ENCODE measurements at regions not wholly inside any gene's neighbourhood (a gene's known extent, or its start where the extent isn't known, plus 50 kb on each side); places are given as distances from the start of the nearest gene placed in this dataset.

GRCh38 chr2:8242739-8243138 lies 439.1 kb upstream of the ID2 start:
- TF ChIP-seq, protein P1, sequence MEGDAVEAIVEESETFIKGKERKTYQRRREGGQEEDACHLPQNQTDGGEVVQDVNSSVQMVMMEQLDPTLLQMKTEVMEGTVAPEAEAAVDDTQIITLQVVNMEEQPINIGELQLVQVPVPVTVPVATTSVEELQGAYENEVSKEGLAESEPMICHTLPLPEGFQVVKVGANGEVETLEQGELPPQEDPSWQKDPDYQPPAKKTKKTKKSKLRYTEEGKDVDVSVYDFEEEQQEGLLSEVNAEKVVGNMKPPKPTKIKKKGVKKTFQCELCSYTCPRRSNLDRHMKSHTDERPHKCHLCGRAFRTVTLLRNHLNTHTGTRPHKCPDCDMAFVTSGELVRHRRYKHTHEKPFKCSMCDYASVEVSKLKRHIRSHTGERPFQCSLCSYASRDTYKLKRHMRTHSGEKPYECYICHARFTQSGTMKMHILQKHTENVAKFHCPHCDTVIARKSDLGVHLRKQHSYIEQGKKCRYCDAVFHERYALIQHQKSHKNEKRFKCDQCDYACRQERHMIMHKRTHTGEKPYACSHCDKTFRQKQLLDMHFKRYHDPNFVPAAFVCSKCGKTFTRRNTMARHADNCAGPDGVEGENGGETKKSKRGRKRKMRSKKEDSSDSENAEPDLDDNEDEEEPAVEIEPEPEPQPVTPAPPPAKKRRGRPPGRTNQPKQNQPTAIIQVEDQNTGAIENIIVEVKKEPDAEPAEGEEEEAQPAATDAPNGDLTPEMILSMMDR (conservative IDR thresholded peaks at IDR 0.05; ENCODE audit: low read depth, low read length): no peak
- H3K4me3 ChIP-seq (ENCODE audit: low read depth, low read length): no peak overlapping the region
- no peak for DNase-seq (ENCODE audit: low read depth)

GRCh38 chr2:8243748-8244400 lies 438.0 kb upstream of the ID2 start:
- no peak overlapping the region for H3K4me3 ChIP-seq (ENCODE audit: low read depth, low read length)
- TF ChIP-seq, protein P1 (conservative IDR thresholded peaks at IDR 0.05; ENCODE audit: low read depth, low read length): no peak
- DNase-seq (ENCODE audit: low read depth): no peak

DNA sequence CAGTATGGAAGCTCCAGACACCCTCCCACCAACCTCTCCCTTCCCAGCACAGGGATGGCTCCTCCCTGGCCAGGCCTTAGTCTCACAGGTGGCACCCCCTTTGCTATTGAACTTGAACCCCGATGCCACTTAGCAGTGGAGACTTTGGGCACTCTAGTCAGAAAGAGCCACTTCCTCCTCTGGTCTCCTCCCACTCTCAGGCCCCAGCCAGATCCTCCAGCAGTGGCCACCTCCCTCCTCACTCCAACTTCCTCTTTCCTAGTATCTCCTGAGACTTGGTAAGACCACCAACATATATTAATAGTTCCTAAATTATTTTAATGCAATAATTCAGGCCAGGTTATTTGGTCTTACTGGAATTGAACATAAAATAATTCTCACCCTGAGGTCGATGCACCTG lies 437.2 kb upstream of the ID2 start:
- TF ChIP-seq, protein P1 (conservative IDR thresholded peaks at IDR 0.05; ENCODE audit: low read depth, low read length): no peak
- no peak for DNase-seq (ENCODE audit: low read depth)
- H3K4me3 ChIP-seq (ENCODE audit: low read depth, low read length): no peak overlapping the region

DNA sequence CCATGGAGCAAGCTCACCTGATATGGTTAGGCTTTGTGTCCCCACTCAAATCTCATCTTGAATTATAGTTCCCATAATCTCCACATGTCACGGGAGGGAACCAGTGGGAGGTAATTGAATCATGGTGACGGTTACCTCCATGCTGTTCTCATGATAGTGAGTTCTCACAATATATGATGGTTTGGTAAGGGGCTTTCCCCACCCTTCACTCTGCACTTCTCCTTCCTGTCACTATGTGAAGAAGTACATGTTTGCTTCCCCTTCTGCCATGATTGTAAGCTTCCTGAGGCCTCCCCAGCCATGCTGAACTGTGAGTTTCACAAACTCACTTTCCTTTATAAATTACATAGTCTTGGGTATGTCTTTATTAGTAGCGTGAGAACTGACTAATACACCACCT lies 435.7 kb upstream of the ID2 start:
- no peak for DNase-seq (ENCODE audit: low read depth)
- no peak overlapping the region for H3K4me3 ChIP-seq (ENCODE audit: low read depth, low read length)
- TF ChIP-seq, protein P1 (conservative IDR thresholded peaks at IDR 0.05; ENCODE audit: low read depth, low read length): no peak

- TF ChIP-seq, protein P1 (conservative IDR thresholded peaks at IDR 0.05; ENCODE audit: low read depth, low read length): no peak
- no peak for DNase-seq (ENCODE audit: low read depth)
- no peak overlapping the region for H3K4me3 ChIP-seq (ENCODE audit: low read depth, low read length)
These were observed 433.8 kb upstream of the ID2 start for GRCh38 chr2:8247905-8248622.

- no peak for DNase-seq (ENCODE audit: low read depth)
- H3K4me3 ChIP-seq (ENCODE audit: low read depth, low read length): no peak overlapping the region
- TF ChIP-seq, protein P1 (conservative IDR thresholded peaks at IDR 0.05; ENCODE audit: low read depth, low read length): no peak
These were observed 433.3 kb upstream of the ID2 start for GRCh38 chr2:8248623-8248957.

- DNase-seq (ENCODE audit: low read depth): no peak
- TF ChIP-seq, protein P1 (conservative IDR thresholded peaks at IDR 0.05; ENCODE audit: low read depth, low read length): no peak
These were observed 432.7 kb upstream of the ID2 start for GRCh38 chr2:8249141-8249540.

More at GRCh38 chr2:8249141-8249540, 432.7 kb upstream of the ID2 start:
- no peak overlapping the region for H3K4me3 ChIP-seq (ENCODE audit: low read depth, low read length)

Data from epithelial cell of proximal tubule (primary cell).